CD1c-positive myeloid dendritic cell (primary cell): ENCODE measurements at regions not wholly inside any gene's neighbourhood (a gene's known extent, or its start where the extent isn't known, plus 50 kb on each side); places are given as distances from the start of the nearest gene placed in this dataset.
"Not testable (repeated sequence)": the region's sequence is repeated elsewhere in the genome, so short reads cannot be mapped to it uniquely, and the experiment has no call there.

Source experiments
- DNase-seq: peaks from one replicate; pipeline ENCODE4 v3.0.0-alpha.2; 2016; ENCODE audit errors: extremely low spot score

GRCh38 chr9:135273008-135273407 is 185.5 kb downstream of the OLFM1 start:
- no peak for DNase-seq

DNA sequence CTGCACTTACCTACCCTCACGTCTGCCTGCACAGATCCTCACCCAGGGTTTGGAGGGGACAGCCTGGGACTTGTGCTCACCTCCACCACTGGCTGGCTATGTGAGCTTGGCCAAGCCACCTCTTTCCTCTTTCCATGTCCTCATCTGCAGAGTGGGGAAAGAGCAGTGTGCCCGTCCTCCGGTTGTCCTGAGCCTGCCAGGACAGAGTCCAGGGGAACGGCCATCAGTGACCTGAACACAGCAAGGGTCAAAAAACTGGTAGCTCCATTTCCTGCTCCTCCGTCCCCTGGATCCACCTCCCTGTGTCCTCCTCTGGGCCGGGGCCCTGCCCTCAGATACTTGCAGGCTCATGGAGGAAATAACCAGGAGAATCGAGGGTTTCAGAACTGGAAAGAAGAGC is 187.7 kb downstream of the OLFM1 start:
- DNase-seq, result no peak

DNA sequence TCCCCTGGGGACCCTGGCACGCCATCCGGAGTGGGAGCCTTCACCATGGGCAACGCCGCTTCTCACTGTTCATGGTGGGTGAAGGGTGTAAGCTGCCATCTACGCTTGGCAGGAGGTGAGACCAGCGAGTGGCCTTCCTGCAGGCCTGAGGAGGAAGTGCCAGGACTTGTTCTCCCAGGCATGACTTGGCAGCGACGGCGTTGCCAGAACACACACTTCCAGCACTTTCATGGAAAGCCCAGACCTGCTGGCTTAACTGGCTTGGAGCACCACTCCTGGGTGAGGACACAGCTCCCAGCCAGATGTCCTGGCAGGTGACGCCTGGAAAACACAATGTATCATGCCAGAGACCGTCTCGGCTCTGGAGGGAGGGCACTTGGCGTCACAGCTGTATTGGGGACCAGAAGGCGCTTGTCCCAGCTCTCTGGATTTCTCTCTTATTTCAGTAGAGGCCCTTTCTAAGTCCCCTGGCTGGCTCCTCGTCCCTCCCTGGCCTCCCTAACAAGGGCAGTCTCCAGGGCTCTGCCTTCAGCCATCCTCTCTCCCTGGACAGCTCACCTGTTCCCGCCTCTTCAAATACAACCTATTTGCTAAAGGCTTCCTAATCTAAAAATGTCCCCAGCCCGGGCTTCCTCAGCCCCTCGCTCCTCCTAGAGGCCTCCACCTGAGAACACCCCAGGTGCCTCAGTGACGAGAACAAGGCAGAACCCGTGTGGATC is 188.3 kb downstream of the OLFM1 start:
- no peak for DNase-seq

GRCh38 chr9:135277219-135278201 is 190.0 kb downstream of the OLFM1 start:
- DNase-seq, result no peak

- no peak for DNase-seq
These were observed 191.1 kb downstream of the OLFM1 start for GRCh38 chr9:135278586-135278985.

GRCh38 chr9:135279385-135279784 is 191.9 kb downstream of the OLFM1 start:
- DNase-seq, result no peak

DNA sequence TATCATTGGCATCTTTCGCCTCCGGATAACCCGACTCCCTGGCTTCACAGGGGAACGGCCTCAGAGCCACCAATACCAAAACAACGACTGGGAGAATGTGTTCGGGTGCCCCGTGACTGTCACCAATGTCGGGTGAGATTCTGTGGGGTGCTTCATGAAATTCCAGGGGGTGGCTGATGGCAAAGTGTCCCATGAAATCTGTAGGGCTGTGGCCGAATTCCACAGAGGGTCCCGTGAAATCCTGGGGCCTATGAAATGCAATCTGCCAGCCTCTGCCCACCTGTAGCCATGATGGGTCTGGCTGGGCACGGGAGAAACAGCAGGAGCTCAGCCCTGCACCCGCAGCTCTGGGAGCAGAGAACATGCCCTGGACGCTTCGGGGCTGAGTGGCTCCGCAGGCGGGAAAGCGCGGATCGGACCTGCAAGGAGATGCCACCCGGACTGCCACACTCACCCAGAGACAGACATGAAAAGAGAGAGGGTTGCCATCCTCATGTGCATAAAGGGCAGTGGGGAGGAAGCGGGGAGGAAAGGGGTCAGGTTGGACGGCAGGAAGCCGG is 192.4 kb downstream of the OLFM1 start:
- no peak for DNase-seq

GRCh38 chr9:135280666-135281065 is 193.2 kb downstream of the OLFM1 start:
- no peak for DNase-seq

GRCh38 chr9:135281151-135281550 is 193.7 kb downstream of the OLFM1 start:
- no peak for DNase-seq

- DNase-seq, result no peak
These were observed 194.6 kb downstream of the OLFM1 start for GRCh38 chr9:135281791-135282737.

DNA sequence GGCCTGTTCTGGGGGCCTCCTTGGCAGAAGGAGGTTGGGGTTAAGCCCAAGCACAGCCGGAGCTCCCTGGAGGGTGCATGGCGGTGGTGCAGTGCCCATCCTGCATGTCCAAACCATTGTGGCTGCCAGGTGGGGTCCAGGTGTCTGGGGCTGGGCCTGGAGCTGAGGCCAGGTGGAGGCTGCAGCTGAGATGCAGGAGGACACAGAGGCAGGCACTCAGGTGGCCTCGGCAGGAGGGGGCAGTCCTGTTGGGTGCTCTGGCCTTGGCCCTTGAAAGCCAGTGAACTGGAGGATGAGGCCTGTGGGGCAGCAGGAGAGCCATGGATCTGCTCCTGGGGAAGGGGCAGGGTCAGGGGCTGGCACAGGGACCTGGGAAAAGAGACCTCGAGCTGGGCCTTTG is 195.3 kb downstream of the OLFM1 start:
- no peak for DNase-seq

DNA sequence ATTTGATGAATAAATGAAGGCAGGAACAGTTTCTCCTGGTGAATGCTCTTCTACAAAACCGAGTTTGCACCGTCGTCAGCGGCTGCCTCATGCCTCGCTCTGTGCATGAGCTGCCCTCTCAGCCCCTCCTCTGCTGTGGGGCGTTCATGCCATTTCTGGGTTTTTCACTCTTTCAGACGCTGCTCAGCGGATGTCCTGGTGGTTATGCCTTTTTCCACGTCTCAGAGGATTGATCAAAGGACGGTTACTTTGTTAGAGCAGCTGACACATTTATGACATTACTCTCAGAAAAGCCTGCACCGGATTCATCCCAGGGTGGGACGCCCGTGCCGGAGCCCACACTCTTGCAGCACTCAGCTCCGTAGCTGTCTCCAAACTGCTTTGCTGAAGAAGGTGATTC is 195.9 kb upstream of the PPP1R26 start:
- no peak for DNase-seq

DNA sequence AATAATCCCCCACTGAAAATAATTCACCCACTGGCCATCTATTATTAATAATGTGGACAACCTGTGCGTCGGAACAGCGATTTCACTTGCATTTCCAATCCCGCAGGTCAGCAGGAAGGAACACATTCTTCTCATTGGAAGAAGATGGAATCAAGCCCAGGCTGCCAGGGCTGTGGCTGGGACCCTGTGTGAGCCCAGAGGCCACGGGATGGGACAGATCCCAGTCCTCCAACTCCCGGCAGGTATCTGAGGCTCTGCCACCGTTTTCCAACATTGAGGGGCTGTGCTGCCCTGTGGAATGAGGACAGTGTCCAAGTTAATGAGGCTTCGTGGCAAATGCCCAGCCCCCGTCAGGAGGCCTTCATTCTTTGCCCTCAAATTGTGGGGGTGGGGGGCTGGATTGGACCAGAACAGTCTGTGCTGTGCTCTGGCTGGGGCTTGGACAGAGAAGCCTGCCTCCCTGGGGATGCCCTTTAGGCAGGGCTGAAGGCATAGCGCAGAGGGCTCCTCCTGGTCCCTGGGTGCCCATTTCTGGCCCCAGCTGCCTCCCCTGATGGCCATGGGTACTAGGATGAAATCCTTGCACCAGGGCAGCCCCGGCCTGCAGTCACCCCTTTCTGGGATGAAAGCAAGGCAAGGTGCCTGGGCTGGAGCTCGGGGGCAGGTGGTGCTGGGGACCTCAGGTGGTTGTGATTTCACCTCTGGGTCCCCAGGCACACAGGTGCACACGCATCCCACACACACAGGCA is 195.0 kb upstream of the PPP1R26 start:
- no peak for DNase-seq

- not testable (repeated sequence) for DNase-seq
These were observed 193.2 kb upstream of the PPP1R26 start for GRCh38 chr9:135286187-135286925.

DNA sequence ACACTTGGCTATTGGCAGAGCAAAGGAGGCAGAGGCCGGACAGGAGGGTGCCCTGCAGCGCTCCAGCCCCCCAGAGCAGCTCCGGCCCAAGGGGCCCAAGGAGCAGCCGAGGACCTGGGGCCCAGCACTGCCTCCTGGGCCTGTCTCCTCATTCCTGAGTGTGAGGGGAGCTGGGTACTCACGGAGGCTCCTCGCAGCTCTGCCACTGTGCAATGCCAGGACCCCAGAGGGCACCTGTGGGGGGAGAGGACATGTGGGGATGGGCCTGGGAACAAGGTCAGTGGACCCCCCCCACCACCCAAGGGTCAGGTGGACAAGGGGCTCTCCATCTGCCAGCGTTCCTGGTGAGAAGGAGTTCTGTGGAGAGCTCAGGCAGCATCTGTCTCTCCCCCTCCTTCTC is 192.6 kb upstream of the PPP1R26 start:
- DNase-seq, result no peak

GRCh38 chr9:135287627-135288026 is 192.0 kb upstream of the PPP1R26 start:
- no peak for DNase-seq

DNA sequence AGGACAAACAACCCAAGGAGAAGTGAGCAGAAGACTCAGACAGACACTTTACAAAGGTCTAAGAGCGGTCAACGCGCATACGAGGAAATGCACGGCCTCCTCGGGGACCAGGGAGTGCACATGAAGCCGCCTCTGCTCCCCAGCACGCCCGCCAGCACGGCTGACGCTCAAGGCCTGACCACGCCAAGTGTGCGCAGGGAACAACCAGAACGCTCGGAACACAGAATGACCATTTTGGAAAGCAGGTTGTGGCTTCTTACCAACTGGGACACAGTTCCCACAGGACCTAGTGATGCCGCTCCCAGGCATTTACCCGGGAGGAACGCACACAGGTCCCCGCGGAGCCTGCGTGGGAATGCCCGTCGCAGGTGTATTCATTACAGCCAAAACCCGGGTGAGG is 191.5 kb upstream of the PPP1R26 start:
- DNase-seq, result no peak

GRCh38 chr9:135289081-135289491 is 190.5 kb upstream of the PPP1R26 start:
- no peak for DNase-seq

DNA sequence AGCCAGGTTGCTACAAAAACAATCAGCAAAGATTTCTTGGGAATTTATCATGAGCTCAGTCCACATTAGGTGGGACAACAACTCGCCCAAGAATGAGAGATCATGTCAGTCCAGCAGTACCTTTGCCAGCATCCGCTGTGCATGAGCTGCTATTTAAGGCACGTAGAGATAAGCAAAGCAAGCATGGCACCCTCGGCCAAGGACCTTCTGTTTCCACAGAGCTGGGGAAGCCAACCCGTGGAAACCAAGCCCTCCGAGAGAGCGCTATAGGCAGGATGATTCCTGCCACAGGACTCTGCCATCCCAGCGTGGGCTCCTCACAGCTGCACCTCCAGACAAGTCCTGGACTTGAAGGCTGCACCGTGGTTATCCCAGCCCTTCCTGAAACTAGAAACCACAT is 189.5 kb upstream of the PPP1R26 start:
- no peak for DNase-seq

GRCh38 chr9:135290566-135290965 is 189.0 kb upstream of the PPP1R26 start:
- DNase-seq, result no peak
